Trophoblast cell (in vitro differentiated cells and primary cell): ENCODE measurements at regions not wholly inside any gene's neighbourhood (a gene's known extent, or its start where the extent isn't known, plus 50 kb on each side); places are given as distances from the start of the nearest gene placed in this dataset.
"Not testable (repeated sequence)": the region's sequence is repeated elsewhere in the genome, so short reads cannot be mapped to it uniquely, and the experiment has no call there.

ENCODE experiments used
- DNase-seq, 2 donors: peaks; one replicate each; pipeline ENCODE4 v3.0.0-alpha.2; 2016
- H2AFZ ChIP-seq: 2 replicates; pipeline ENCODE4 v1.6.1; 2013; ENCODE audit warnings: low read length, moderate library complexity, mild to moderate bottlenecking; ENCODE audit not compliant: insufficient read depth, poor library complexity
- H2AK5ac ChIP-seq: 2 replicates; pipeline ENCODE4 v1.6.1; 2013; ENCODE audit warnings: mild to moderate bottlenecking, low read length
- H2BK120ac ChIP-seq: 2 replicates; pipeline ENCODE4 v1.6.1; 2013; ENCODE audit warnings: low read length, mild to moderate bottlenecking, moderate library complexity; ENCODE audit not compliant: insufficient read depth, poor library complexity
- H2BK12ac ChIP-seq: 2 replicates; pipeline ENCODE4 v1.6.1; 2013; ENCODE audit warnings: mild to moderate bottlenecking, low read length, moderate library complexity
- H2BK5ac ChIP-seq: 2 replicates; pipeline ENCODE4 v1.6.1; 2013; ENCODE audit warnings: low read length, low read depth, moderate library complexity, mild to moderate bottlenecking; ENCODE audit not compliant: poor library complexity
- H3K14ac ChIP-seq: 2 replicates; pipeline ENCODE4 v1.6.1; 2013; ENCODE audit warnings: mild to moderate bottlenecking, low read length
- H3K18ac ChIP-seq: 2 replicates; pipeline ENCODE4 v1.6.1; 2013; ENCODE audit warnings: mild to moderate bottlenecking, low read length
- H3K23ac ChIP-seq: 2 replicates; pipeline ENCODE4 v1.6.1; 2013; ENCODE audit warnings: low read length
- H3K27ac ChIP-seq: 2 replicates; pipeline ENCODE4 v1.5.1; 2013; ENCODE audit warnings: low read depth, mild to moderate bottlenecking, inconsistent platforms, low read length, moderate library complexity
- H3K27me3 ChIP-seq: 2 replicates; pipeline ENCODE4 v1.6.1; 2013; ENCODE audit warnings: inconsistent platforms, mild to moderate bottlenecking, low read length, moderate library complexity; ENCODE audit not compliant: insufficient read depth
- H3K36me3 ChIP-seq, 2 experiments: 1 replicate in 1 of 2; 2 replicates in 1 of 2; pipeline ENCODE4 v1.6.1; 2013; ENCODE audit warnings: low read length in 2 of 2, mild to moderate bottlenecking in 2 of 2, moderate library complexity in 1 of 2; ENCODE audit not compliant: insufficient read depth in 2 of 2, control insufficient read depth in 1 of 2
- H3K4ac ChIP-seq: 2 replicates; pipeline ENCODE4 v1.6.1; 2013; ENCODE audit warnings: low read depth, mild to moderate bottlenecking, low read length, moderate library complexity
- H3K4me1 ChIP-seq, 2 experiments: 1 replicate in 1 of 2; 2 replicates in 1 of 2; pipeline ENCODE4 v1.6.1; 2013; ENCODE audit warnings: low read length in 2 of 2, mild to moderate bottlenecking in 2 of 2, moderate library complexity in 1 of 2; ENCODE audit not compliant: insufficient read depth in 2 of 2, control insufficient read depth in 1 of 2
- H3K4me2 ChIP-seq: 2 replicates; pipeline ENCODE4 v1.6.1; 2013; ENCODE audit warnings: inconsistent platforms, mild to moderate bottlenecking, low read length, moderate library complexity
- H3K4me3 ChIP-seq: 2 replicates; pipeline ENCODE4 v1.5.1; 2013; ENCODE audit warnings: mild to moderate bottlenecking, low read depth, low read length, inconsistent platforms
- H3K79me1 ChIP-seq: one replicate; pipeline ENCODE4 v1.6.1; 2013; ENCODE audit warnings: low read length
- H3K79me2 ChIP-seq: 2 replicates; pipeline ENCODE4 v1.6.1; 2013; ENCODE audit warnings: low read length, mild to moderate bottlenecking; ENCODE audit not compliant: control insufficient read depth, insufficient read depth, poor library complexity
- H3K9ac ChIP-seq: 2 replicates; pipeline ENCODE4 v1.6.1; 2013; ENCODE audit warnings: mild to moderate bottlenecking, low read length
- H3K9me3 ChIP-seq: 2 replicates; pipeline ENCODE4 v1.6.1; 2013; ENCODE audit warnings: low read depth, mild to moderate bottlenecking, control low read depth, inconsistent platforms, low read length; ENCODE audit not compliant: insufficient read depth
- H4K12ac ChIP-seq: 2 replicates; pipeline ENCODE4 v1.6.1; 2013; ENCODE audit warnings: low read depth, mild to moderate bottlenecking, low read length, moderate library complexity
- H4K8ac ChIP-seq: 2 replicates; pipeline ENCODE4 v1.6.1; 2013; ENCODE audit warnings: low read depth, mild to moderate bottlenecking, low read length, moderate library complexity
- H4K91ac ChIP-seq: one replicate; pipeline ENCODE4 v1.6.1; 2013; ENCODE audit warnings: low read depth, mild to moderate bottlenecking, low read length, moderate library complexity
- WGBS: extraction: QIAGEN DNeasy Blood & Tissue Kit; methylation state at CpG from one replicate; pipeline ENCODE4 v1.1.7; 2013; ENCODE audit warnings: missing lambda C conversion rate; ENCODE audit not compliant: insufficient read length, insufficient coverage; ENCODE audit errors: extremely low coverage; 5-methylcytosine and 5-hydroxymethylcytosine counted together

DNA sequence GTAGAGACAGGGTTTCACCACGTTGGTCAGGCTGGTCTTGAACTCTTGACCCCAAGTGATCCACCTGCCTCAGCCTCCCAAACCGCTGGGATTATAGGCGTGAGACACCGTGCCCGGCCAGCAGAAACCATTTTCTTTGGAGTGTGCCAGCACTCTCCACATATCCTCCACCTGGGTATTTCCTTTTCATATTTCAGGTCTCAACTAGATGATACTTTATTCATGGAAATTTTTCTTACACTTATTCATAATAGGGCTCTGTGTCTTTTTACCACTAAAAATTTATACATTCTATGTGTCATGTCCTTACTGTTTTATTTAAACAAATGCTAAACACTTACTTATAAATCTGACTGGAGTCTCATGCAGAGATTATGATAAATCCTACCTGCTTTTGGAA lies 305.9 kb downstream of the PCDH20 start:
- no peak overlapping the region for H4K91ac ChIP-seq
- H2AFZ ChIP-seq = no peak overlapping the region
- H3K4me2 ChIP-seq = no peak overlapping the region
- H3K23ac ChIP-seq = no peak overlapping the region
- H3K79me2 ChIP-seq = no peaks in the 10 kb centered on the region
- no peaks in the 10 kb centered on the region for H3K9me3 ChIP-seq
- H3K14ac ChIP-seq = no peak overlapping the region
- no peak overlapping the region for H3K18ac ChIP-seq
- DNase-seq = no peak
- no CpG with 5 or more reads among the region's 5 CpGs for WGBS
- no peaks in the 10 kb centered on the region for H3K4me1 ChIP-seq
- H2AK5ac ChIP-seq = no peak overlapping the region
- H4K8ac ChIP-seq = no peak overlapping the region
- no peak overlapping the region for H3K27ac ChIP-seq
- H3K79me1 ChIP-seq = no peaks in the 10 kb centered on the region
- H3K4ac ChIP-seq = no peak overlapping the region
- H3K27me3 ChIP-seq = no peaks in the 10 kb centered on the region
- no peak overlapping the region for H2BK5ac ChIP-seq
- H3K9ac ChIP-seq = no peak overlapping the region
- no peak overlapping the region for H2BK12ac ChIP-seq
- no peaks in the 10 kb centered on the region for H3K36me3 ChIP-seq
- H3K4me3 ChIP-seq = no peak overlapping the region
- no peak overlapping the region for H2BK120ac ChIP-seq
- H4K12ac ChIP-seq = no peak overlapping the region

- no peak overlapping the region for H3K18ac ChIP-seq
These were observed 307.7 kb downstream of the PCDH20 start for GRCh38 chr13:61107989-61108388.

GRCh38 chr13:61095885-61096284 lies 319.8 kb downstream of the PCDH20 start:
- Histone ChIP-seq H4K8ac (no peak overlapping the region), H3K79me2 (no peaks in the 10 kb centered on the region), H3K27me3 (no peaks in the 10 kb centered on the region), H3K79me1 (no peaks in the 10 kb centered on the region), H3K23ac (no peak overlapping the region), H2AK5ac (no peak overlapping the region), H3K36me3 (no peaks in the 10 kb centered on the region), H2BK120ac (no peak overlapping the region), H3K18ac (no peak overlapping the region), H2AFZ (no peak overlapping the region), H3K4ac (no peak overlapping the region), H3K9me3 (no peaks in the 10 kb centered on the region), H4K12ac (no peak overlapping the region), H3K27ac (no peak overlapping the region), H2BK12ac (no peak overlapping the region), H3K4me2 (no peak overlapping the region), H3K14ac (no peak overlapping the region), H2BK5ac (no peak overlapping the region), H3K4me1 (peaks cover 0 to 3% of the 10 kb centered on the region in 2 experiments), H3K9ac (no peak overlapping the region), H4K91ac (no peak overlapping the region), H3K4me3 (no peak overlapping the region)
- no peak for DNase-seq

More at GRCh38 chr13:61107989-61108388, 307.7 kb downstream of the PCDH20 start:
- H3K27ac ChIP-seq = no peak overlapping the region
- H3K4ac ChIP-seq = no peak overlapping the region
- H3K9ac ChIP-seq = no peak overlapping the region
- no peaks in the 10 kb centered on the region for H3K9me3 ChIP-seq
- H2BK12ac ChIP-seq = no peak overlapping the region
- H2AK5ac ChIP-seq = no peak overlapping the region
- no peaks in the 10 kb centered on the region for H3K36me3 ChIP-seq
- no peak overlapping the region for H3K23ac ChIP-seq
- WGBS = no CpG with 5 or more reads among the region's 2 CpGs
- no peak overlapping the region for H3K4me3 ChIP-seq
- no peaks in the 10 kb centered on the region for H3K4me1 ChIP-seq
- H3K4me2 ChIP-seq = no peak overlapping the region
- no peak overlapping the region for H2BK5ac ChIP-seq
- no peak overlapping the region for H4K8ac ChIP-seq
- H4K91ac ChIP-seq = no peak overlapping the region
- no peak overlapping the region for H4K12ac ChIP-seq
- no peaks in the 10 kb centered on the region for H3K79me1 ChIP-seq
- H3K79me2 ChIP-seq = no peaks in the 10 kb centered on the region
- H2BK120ac ChIP-seq = no peak overlapping the region
- H2AFZ ChIP-seq = no peak overlapping the region
- no peak for DNase-seq
- no peak overlapping the region for H3K14ac ChIP-seq
- H3K27me3 ChIP-seq = no peaks in the 10 kb centered on the region

DNA sequence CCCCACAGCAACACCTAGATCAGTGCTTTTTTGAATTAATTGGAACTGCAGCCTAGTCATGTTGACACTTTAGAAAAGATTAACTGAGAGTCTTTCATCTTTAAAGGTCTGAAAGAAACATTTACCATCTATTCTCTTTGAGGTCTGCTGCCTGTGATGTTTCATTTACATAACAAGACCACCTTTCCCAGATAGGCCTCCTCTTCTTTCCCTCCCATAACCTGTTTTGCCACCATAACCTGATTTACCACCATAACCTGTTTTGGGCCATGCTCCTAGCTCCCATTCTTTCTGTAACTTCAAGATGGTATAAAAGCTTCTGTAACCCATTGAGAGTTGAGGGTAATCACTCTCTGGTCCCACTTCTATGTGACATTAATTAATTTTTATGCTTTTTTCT lies 320.8 kb downstream of the PCDH20 start:
- Histone ChIP-seq H4K8ac (no peak overlapping the region), H4K91ac (no peak overlapping the region), H3K18ac (no peak overlapping the region), H2AFZ (no peak overlapping the region), H3K79me2 (no peaks in the 10 kb centered on the region), H3K79me1 (no peaks in the 10 kb centered on the region), H3K9ac (no peak overlapping the region), H3K27me3 (no peaks in the 10 kb centered on the region), H3K4me1 (peaks cover 0 to 3% of the 10 kb centered on the region in 2 experiments), H3K14ac (no peak overlapping the region), H2BK12ac (no peak overlapping the region), H3K9me3 (no peaks in the 10 kb centered on the region), H2BK5ac (no peak overlapping the region), H3K4ac (no peak overlapping the region), H2AK5ac (no peak overlapping the region), H3K27ac (no peak overlapping the region), H4K12ac (no peak overlapping the region), H3K23ac (no peak overlapping the region), H3K4me2 (no peak overlapping the region), H2BK120ac (no peak overlapping the region), H3K36me3 (no peaks in the 10 kb centered on the region), H3K4me3 (no peak overlapping the region)
- no peak for DNase-seq

- not testable (repeated sequence) for H3K4me3 ChIP-seq, H3K79me2 ChIP-seq, H3K9me3 ChIP-seq, H3K4ac ChIP-seq, H2BK5ac ChIP-seq, H3K36me3 ChIP-seq, H3K18ac ChIP-seq, H3K79me1 ChIP-seq, H3K9ac ChIP-seq, H2BK12ac ChIP-seq, H3K4me1 ChIP-seq, H4K8ac ChIP-seq, H2AK5ac ChIP-seq, H3K23ac ChIP-seq, H4K12ac ChIP-seq, H2AFZ ChIP-seq, H4K91ac ChIP-seq, H3K14ac ChIP-seq, H3K27ac ChIP-seq, DNase-seq, H3K4me2 ChIP-seq, H3K27me3 ChIP-seq, H2BK120ac ChIP-seq
- no CpG with 5 or more reads among the region's 8 CpGs for WGBS
These were observed 325.8 kb downstream of the PCDH20 start for GRCh38 chr13:61089894-61090293.
